Activated naive CD4-positive, alpha-beta T cell treated with anti-CD3 and anti-CD28 coated beads, Interleukin-2, amount 10 ng/mL, durations not matched to agents 7 days and 5 days (primary cell): ENCODE measurements at regions not wholly inside any gene's neighbourhood (a gene's known extent, or its start where the extent isn't known, plus 50 kb on each side); places are given as distances from the start of the nearest gene placed in this dataset.

ENCODE experiments used
- CTCF ChIA-PET: fragments of 350-600 bp; sonication (Branson Sonifier 250); formaldehyde crosslinking; loops from one replicate; lab custom pipeline; 2021; ENCODE audit warnings: antibody characterized with exemption; lab: Charles Lee
- DNase-seq: peaks from one replicate; pipeline ENCODE4 v3.0.0-alpha.2; 2020
- H3K27ac Mint-ChIP-seq: one replicate; pipeline ENCODE4 v1.8.0; 2021; ENCODE audit warnings: mild to moderate bottlenecking, moderate library complexity, mixed read lengths
- H3K27me3 Mint-ChIP-seq: one replicate; pipeline ENCODE4 v1.8.0; 2021; ENCODE audit warnings: mild to moderate bottlenecking, mixed read lengths
- H3K36me3 Mint-ChIP-seq: one replicate; pipeline ENCODE4 v1.8.0; 2021; ENCODE audit warnings: mixed read lengths
- H3K4me1 Mint-ChIP-seq: one replicate; pipeline ENCODE4 v1.8.0; 2021; ENCODE audit warnings: mixed read lengths
- H3K4me3 Mint-ChIP-seq: one replicate; pipeline ENCODE4 v1.8.0; 2021; ENCODE audit warnings: mild to moderate bottlenecking, moderate library complexity, mixed read lengths
- H3K9me3 Mint-ChIP-seq: one replicate; pipeline ENCODE4 v1.8.0; 2021; ENCODE audit warnings: mixed read lengths

DNA sequence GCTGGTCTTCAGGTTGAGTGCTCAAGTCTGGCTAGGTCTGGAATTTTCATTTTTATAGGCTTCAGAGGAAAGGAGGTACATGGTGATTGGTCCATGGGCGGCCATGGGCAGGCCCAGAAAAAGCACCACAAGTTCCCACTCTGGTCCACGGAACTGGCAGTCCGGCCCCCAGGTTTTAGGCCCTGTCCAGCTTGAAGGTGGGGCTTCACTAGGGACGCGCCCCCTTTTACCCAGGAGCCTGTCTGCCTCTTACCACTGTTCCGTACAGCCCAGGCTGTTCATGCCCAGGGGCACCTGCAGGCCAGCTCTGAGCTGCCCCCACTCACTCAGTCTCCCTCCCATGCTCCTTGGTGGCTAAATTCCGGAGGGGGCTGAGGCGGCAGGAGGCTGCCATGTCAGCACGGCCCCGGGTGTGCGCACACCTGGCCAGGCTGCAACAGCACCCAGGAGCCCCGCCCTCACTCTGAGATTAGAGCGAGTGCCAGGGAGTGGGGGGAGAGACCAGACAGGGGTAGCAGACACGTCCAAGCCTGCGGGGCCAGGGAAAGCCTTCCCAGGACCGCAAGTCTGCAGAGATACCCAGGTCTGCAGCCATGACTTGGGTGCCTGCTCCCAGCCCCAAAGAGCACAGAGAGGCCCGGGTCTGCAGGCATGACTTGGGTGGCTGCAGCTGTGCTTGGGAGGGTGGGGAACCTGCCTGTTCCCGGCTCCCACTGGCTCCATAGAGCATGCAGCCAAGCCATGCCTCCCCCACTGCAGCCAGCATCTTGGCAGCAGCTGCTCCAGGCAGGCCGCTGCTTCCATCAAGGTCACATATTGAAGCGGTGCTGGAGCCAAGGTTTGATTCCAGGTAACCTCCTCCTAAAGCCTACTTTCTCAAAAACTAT, 390.2 kb upstream of the SGCD start:
- CTCF ChIA-PET, result no interaction called here
- no peaks in the 10 kb centered on the region for H3K4me1 Mint-ChIP-seq

GRCh38 chr5:155938051-155938450, 388.9 kb upstream of the SGCD start:
- Mint-ChIP-seq H3K4me1 (no peaks in the 10 kb centered on the region), H3K4me3 (no peak overlapping the region), H3K27me3 (no peaks in the 10 kb centered on the region), H3K36me3 (no peaks in the 10 kb centered on the region), H3K27ac (no peak overlapping the region), H3K9me3 (no peaks in the 10 kb centered on the region)
- CTCF ChIA-PET, result no interaction called here
- DNase-seq, result no peak

More for the DNA sequence above, 390.2 kb upstream of the SGCD start:
- DNase-seq, result no peak
- no peak overlapping the region for H3K4me3 Mint-ChIP-seq
- H3K9me3 Mint-ChIP-seq, result no peaks in the 10 kb centered on the region
- no peaks in the 10 kb centered on the region for H3K27me3 Mint-ChIP-seq
- no peak overlapping the region for H3K27ac Mint-ChIP-seq
- H3K36me3 Mint-ChIP-seq, result no peaks in the 10 kb centered on the region

DNA sequence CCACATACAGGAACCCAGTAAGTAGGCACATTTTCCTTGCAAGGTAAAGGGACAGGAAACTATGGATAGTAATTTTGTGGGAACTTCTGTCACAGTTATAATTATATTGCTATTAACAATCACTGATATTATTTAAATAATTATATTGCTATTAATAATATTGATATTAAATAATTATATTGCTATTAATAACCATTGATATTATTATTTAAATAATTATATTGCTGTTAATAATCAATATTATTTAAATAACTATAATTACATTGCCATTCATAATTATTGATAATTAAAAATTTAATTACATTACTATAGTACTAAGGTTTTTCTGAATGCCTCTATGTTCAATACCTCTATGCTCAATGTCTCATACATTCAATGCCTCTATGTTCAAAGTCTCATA, 385.6 kb upstream of the SGCD start:
- DNase-seq, result no peak
- H3K36me3 Mint-ChIP-seq, result no peaks in the 10 kb centered on the region
- H3K27me3 Mint-ChIP-seq, result peaks cover 10% of the 10 kb centered on the region
- no peak overlapping the region for H3K27ac Mint-ChIP-seq
- H3K4me1 Mint-ChIP-seq, result peaks cover 3% of the 10 kb centered on the region
- H3K9me3 Mint-ChIP-seq, result no peaks in the 10 kb centered on the region
- CTCF ChIA-PET, result no interaction called here
- H3K4me3 Mint-ChIP-seq, result no peak overlapping the region

DNA sequence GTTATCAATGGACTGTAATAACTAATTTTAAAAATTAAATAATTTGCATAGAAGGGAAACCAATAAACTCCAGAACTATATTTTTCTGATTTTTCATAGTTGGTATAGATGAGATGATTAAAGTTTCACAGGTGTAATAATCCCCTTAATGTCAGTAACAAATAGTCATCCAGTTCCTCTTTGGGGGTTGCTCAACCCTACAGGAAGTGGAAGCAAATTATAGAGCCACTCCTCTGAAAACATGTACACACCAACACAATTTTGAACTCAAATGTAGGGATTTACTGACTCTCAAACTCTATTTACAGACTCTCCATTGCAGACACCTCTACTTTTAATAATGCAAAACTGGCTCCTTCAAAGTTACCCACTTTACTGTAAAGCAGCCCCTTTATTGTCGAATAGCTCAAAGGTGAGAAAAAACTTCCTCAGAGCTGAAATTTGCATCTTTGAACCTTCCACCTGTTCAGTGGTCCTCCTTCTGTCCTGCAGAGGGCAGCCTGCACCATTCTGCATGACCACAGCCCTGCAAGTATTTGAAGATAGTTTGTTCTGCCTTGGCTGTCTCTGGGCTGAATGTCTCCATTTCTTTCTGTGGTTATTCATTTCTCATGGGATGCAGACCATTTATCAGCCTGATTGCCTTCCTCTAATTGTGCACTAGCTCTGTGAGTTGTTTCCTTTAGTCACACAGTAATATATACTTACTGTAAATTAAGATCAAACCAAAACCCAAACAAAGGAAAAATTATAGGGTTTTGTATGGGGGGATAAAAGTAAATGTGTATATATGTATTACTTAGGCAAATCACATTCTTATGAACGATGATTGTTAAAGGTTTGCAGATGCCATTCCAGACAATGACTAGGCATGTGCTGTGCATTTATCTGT, 383.2 kb upstream of the SGCD start:
- Mint-ChIP-seq H3K27me3 (peaks cover 10% of the 10 kb centered on the region), H3K27ac (no peak overlapping the region), H3K4me1 (peaks cover 3% of the 10 kb centered on the region), H3K36me3 (no peaks in the 10 kb centered on the region), H3K4me3 (no peak overlapping the region), H3K9me3 (no peaks in the 10 kb centered on the region)
- peak; percentile 53 for DNase-seq
- CTCF ChIA-PET, result interaction anchor here (0.7 to 1.5 kb wide), 3 partner anchors 10 to 1188 kb away, joined by 3 to 8 read pairs (median 4); no protein-coding TSS in a partner anchor

GRCh38 chr5:155947394-155948062, 379.4 kb upstream of the SGCD start:
- CTCF ChIA-PET, result no interaction called here

GRCh38 chr5:155948576-155948975, 378.4 kb upstream of the SGCD start:
- no peaks in the 10 kb centered on the region for H3K36me3 Mint-ChIP-seq
- peaks cover 3% of the 10 kb centered on the region for H3K4me1 Mint-ChIP-seq
- H3K27ac Mint-ChIP-seq, result no peak overlapping the region
- H3K4me3 Mint-ChIP-seq, result no peak overlapping the region
- no peaks in the 10 kb centered on the region for H3K9me3 Mint-ChIP-seq
- H3K27me3 Mint-ChIP-seq, result peaks cover 10% of the 10 kb centered on the region
- DNase-seq, result no peak
- CTCF ChIA-PET, result no interaction called here

More at GRCh38 chr5:155947394-155948062, 379.4 kb upstream of the SGCD start:
- Mint-ChIP-seq H3K36me3 (no peaks in the 10 kb centered on the region), H3K27ac (no peak overlapping the region), H3K9me3 (no peaks in the 10 kb centered on the region), H3K4me3 (no peak overlapping the region), H3K4me1 (peaks cover 3% of the 10 kb centered on the region), H3K27me3 (peaks cover 10% of the 10 kb centered on the region)
- no peak for DNase-seq

DNA sequence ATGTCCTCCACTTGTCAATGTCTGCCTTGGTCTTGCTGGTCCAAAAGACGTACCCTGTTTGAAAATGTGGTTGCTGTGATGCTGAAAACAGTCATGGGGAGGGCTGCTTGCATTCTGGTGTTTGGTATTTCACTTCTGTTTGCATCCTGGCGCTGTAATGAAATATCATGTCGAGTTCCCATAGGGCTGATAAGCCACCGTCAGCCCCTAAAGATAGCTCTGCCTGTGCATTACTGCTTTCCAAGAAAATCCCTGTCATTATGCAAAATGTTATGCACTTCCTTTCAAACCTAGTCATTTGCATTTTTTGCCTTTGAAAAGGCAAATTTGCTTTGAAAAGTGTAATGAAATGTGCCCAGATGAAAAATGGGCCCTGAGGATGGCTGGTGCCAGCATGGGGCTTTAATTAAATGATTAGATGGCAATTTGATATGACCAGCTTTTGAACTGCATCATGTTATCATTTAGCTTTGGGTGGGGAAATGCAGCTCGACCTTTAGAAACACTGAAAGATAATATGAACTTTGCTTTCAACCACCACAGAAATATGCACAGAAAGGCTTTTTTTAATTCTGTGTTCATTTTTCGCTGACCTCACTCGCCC, 374.4 kb upstream of the SGCD start:
- no peaks in the 10 kb centered on the region for H3K36me3 Mint-ChIP-seq
- CTCF ChIA-PET, result no interaction called here
- no peaks in the 10 kb centered on the region for H3K9me3 Mint-ChIP-seq
- no peak overlapping the region for H3K4me3 Mint-ChIP-seq
- no peaks in the 10 kb centered on the region for H3K4me1 Mint-ChIP-seq
- DNase-seq, result no peak
- H3K27me3 Mint-ChIP-seq, result no peaks in the 10 kb centered on the region
- H3K27ac Mint-ChIP-seq, result no peak overlapping the region

GRCh38 chr5:155953335-155953734, 373.6 kb upstream of the SGCD start:
- H3K36me3 Mint-ChIP-seq, result no peaks in the 10 kb centered on the region
- no peaks in the 10 kb centered on the region for H3K27me3 Mint-ChIP-seq
- H3K4me3 Mint-ChIP-seq, result no peak overlapping the region
- no peaks in the 10 kb centered on the region for H3K9me3 Mint-ChIP-seq
- H3K4me1 Mint-ChIP-seq, result no peaks in the 10 kb centered on the region
- no peak overlapping the region for H3K27ac Mint-ChIP-seq
- DNase-seq, result no peak
- CTCF ChIA-PET, result no interaction called here

DNA sequence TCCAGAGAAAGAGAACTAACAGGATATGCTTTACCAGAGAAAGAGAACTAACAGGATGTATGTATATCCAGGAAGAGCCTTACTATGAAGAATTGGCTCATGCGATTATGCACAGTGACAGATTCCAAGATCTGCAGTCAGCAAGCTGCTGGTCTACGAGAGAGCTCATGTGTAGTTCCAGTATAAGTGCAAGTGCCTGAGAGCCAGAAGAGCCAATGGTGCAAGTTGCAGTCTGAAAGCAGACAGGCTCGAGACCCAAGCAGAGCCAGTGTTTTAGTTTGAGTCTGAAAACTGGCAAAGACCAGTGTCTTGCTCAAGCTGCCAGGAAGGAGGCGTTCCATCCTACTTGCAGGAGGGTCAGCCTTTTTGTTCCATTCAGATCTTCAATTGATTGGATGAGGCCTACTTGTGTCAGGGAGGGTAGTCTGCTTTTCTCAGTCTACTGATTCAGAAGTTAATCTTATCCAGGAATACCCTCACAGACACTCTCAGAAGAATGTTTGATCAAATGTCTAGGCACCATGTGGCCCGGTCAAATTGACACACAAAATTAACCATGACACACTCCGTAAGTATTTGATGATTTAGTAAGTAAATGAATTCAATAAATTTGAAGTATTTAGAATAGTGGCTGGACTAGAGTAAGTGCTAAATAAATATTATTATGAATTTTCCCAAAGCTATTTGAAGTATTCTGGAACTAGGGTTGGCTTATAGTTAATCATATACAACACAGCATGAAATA, 372.1 kb upstream of the SGCD start:
- Mint-ChIP-seq H3K4me3 (no peak overlapping the region), H3K9me3 (no peaks in the 10 kb centered on the region), H3K36me3 (no peaks in the 10 kb centered on the region), H3K27ac (no peak overlapping the region), H3K27me3 (peaks cover under 1% of the 10 kb centered on the region), H3K4me1 (no peaks in the 10 kb centered on the region)
- CTCF ChIA-PET, result no interaction called here
- no peak for DNase-seq

DNA sequence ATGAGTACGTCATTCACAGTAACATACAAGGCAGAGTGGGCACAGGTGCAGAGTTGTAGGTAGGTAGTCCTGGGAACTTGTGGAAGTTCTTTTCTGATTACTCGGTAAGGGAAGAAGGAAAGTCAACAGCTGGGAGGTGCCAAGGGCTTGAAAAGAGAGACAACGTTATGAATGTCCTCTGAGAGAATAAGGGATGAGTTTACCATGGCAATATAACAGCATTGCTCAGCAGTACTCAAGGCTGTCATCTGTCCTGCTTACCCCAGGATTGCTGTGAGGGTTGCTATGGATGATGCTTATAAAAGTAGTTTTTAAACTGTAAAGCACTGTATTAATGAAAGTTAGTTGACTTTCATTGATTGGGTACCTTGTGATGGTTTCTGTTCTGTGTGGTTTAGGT, 369.1 kb upstream of the SGCD start:
- Mint-ChIP-seq H3K27me3 (peaks cover 4% of the 10 kb centered on the region), H3K9me3 (no peaks in the 10 kb centered on the region), H3K36me3 (no peaks in the 10 kb centered on the region), H3K4me1 (no peaks in the 10 kb centered on the region), H3K27ac (no peak overlapping the region), H3K4me3 (no peak overlapping the region)
- CTCF ChIA-PET, result no interaction called here
- no peak for DNase-seq

- Mint-ChIP-seq H3K27me3 (peaks cover 4% of the 10 kb centered on the region), H3K36me3 (no peaks in the 10 kb centered on the region), H3K9me3 (no peaks in the 10 kb centered on the region), H3K27ac (no peak overlapping the region), H3K4me3 (no peak overlapping the region), H3K4me1 (no peaks in the 10 kb centered on the region)
- CTCF ChIA-PET, result no interaction called here
- no peak for DNase-seq
Observed at GRCh38 chr5:155959082-155959481, 367.9 kb upstream of the SGCD start.

GRCh38 chr5:155960177-155960576, 366.8 kb upstream of the SGCD start:
- no peaks in the 10 kb centered on the region for H3K36me3 Mint-ChIP-seq
- CTCF ChIA-PET, result no interaction called here
- no peak overlapping the region for H3K27ac Mint-ChIP-seq
- peaks cover 4% of the 10 kb centered on the region for H3K27me3 Mint-ChIP-seq
- H3K4me1 Mint-ChIP-seq, result no peaks in the 10 kb centered on the region
- no peak for DNase-seq
- no peaks in the 10 kb centered on the region for H3K9me3 Mint-ChIP-seq
- H3K4me3 Mint-ChIP-seq, result no peak overlapping the region

- H3K27me3 Mint-ChIP-seq, result no peaks in the 10 kb centered on the region
- H3K4me3 Mint-ChIP-seq, result no peak overlapping the region
- DNase-seq, result no peak
- H3K4me1 Mint-ChIP-seq, result no peaks in the 10 kb centered on the region
- CTCF ChIA-PET, result no interaction called here
- H3K27ac Mint-ChIP-seq, result no peak overlapping the region
- no peaks in the 10 kb centered on the region for H3K9me3 Mint-ChIP-seq
- no peaks in the 10 kb centered on the region for H3K36me3 Mint-ChIP-seq
Observed at GRCh38 chr5:155969537-155969936, 357.4 kb upstream of the SGCD start.
